HG03280 (cell line): ENCODE measurements at regions not wholly inside any gene's neighbourhood (a gene's known extent, or its start where the extent isn't known, plus 50 kb on each side); places are given as distances from the start of the nearest gene placed in this dataset.

Experiments used
- ATAC-seq: cut with Tn5 transposase; IDR thresholded peaks from one replicate; pipeline ENCODE4 v1.9.1; 2021; ENCODE audit warnings: mild to moderate bottlenecking, moderate library complexity; ENCODE audit not compliant: unreplicated experiment

DNA sequence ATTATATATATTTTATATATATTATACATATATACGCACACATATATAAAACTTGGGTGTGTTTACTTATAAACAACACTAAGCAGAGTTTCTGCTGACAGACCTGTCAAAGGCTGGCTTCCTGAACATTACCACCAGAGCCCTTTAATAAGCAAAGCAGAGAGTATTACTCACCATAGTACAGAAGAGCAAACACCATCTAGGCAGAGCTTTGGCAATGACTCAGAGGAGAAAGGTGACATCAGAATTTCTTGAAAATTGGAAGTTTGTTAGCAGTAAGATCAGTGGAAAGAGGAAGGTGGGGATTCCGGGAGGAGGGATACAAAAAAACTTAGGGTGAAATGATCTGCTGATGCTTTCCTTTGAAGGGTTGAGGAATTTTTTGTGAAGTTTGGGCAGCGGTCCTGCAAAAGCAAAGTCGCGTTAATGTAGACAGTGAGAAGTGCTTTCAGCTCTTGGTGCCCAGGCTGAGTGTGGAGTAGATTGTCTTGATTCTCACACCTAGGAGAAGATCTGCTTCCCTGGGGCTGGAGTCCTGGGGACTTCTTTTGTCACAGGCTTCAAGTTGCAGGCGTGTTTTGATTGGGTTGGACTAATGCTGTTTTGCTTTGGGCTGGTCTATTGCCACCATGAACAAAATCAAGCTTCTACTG, 109.6 kb upstream of the BACH2 start:
- no peak for ATAC-seq

DNA sequence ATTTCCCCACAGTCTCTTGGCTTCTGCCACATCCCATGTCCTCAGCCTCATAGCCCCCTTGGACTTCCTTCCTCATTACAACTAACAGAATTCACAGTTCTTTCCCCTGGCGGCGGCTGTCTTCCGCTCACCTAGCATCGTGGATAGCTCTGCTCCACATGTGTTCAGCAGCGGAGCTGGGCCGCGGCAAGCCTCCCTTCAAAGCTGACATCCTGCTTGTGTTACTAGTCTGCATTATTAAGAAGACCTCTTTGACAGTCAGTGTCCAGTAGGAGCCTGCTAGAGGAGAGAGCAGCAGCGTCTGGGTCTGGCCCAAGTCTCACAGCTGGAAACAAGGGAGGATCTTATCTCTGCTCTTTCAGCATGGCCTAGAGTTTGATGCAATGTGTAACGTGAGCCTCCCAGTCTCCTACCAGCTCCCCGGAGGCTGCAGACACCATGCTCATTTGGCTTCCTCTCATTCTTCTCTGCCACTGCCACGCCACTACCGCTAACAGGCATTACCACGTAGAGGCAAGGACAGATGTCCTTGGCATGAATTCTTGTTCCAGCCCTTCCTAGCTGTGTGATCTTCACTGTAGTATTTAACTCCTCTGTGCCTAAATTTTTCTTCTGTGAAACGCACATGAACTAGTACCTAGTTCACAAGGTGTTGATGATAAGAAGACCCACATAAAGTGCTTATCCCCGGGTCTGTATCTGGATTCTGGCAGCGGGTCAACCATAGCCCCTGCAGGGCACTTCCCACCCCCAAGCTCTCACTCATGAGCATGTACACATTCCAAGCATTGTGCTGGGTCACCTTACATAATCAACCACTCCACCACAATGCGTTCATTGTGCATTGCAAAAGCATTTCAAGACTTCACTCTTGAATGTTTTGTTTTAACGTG, 107.1 kb upstream of the BACH2 start:
- ATAC-seq: no peak

DNA sequence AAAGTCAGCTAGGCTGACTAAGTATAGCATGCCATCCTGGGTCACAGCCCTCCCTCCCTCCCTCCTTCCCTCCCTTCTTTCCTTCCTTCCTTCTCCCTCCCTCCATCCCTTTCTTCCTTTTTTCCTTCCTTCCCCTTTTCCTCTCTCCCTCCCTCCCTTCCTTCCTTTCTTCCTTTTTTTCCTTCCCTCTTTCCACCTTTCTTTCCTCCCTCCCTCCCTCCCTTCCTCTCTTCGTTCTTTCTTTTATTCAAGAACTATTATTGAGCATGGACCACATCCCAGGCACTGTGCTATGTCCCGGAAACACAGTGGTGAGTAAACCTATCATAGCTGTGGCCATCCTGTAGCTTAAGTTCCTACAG, 106.2 kb upstream of the BACH2 start:
- ATAC-seq: no peak

DNA sequence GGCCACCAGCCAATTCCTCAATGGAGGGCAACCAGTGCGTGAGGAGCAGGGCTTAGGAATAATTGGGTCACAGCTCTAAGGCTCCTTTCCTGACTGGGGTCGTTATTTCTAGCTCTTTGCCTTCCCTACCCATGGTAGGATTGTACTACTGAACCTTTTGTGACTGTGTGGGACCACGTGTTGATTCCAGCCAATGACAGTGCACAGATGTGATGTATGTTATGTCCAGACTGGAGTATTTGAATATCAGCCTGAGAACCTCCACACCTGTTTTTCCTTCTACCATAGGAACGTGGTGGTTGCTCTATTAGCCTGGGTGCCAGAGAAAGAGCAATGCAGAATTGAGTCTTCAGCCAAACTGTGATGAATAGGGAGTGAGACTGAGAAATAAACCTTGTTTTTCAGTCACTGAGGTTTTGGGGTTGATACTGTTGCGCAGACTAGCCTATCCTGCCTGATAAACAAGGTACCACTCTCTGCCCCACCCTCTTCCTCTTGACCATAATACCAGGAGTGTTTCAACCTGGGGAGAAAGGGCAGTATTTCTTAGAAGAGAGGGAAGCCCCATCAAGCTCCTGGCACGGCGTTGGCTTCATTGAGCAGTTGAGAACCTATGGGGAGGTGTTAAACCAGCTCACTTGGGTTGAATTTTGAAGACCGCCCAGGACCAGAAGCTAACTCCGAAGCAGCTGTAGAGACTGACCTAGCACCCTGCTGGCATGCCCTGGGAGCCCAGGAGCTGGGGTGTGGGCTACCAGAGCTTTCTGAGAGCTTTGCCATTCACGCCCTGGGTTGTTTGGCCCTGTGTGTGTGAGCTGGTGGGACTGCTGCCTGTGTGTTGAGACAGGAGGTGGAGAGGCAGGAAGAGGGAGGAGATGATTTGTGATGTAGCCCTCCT, 105.5 kb upstream of the BACH2 start:
- no peak for ATAC-seq

DNA sequence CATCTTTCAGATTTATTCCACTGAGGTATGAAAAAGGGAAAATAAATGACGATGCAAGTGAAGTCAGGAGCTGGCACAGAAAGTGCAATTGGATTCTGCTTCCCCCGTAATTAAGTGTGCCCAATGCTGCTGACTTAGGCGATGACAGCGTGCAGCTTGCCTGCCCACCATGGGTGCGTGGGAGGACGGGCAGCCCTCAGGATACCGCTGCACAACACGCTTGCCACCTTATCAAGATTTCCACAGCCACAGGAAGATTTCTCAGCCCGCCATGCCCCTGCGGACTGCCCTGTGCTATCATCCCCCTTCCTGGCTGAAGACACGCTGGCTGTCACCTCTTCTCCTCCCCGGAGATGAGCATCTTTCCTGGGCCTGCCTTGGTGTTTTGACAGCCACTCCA, 103.3 kb upstream of the BACH2 start:
- ATAC-seq: no peak

DNA sequence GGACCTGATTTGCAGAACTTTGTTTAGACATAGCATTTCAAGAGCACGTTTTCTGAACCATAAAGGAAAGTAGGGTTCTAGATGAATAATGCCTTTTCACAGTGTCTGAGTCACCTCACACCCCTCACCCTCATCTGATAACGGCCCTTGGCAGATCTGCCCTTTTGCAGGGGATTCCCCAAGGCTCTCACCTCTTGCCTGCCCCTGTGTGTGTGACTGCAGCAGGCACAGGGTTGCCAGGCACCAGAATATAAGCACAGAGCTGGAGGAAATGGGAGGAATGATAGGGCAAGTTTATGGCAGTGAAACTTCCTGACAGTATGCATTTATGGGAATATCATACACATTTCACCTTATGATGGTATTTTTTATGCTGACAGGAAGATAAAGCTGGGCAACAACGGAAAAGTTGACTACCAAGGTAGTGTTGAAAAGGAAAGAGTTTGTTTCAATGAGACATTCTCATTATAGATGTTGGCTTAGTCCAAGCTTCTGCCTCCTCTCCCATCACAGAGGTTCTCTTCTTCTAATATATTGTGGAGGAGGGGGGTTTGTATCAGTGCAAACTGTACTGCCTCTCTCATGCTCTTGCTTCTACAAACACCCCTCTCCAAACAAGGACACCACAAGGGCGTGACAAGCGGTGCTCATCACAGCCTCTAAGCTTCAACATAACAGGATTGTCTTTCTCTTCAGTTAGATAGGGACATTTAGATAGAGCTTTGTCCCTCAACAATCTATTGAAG, 101.5 kb upstream of the BACH2 start:
- no peak for ATAC-seq

DNA sequence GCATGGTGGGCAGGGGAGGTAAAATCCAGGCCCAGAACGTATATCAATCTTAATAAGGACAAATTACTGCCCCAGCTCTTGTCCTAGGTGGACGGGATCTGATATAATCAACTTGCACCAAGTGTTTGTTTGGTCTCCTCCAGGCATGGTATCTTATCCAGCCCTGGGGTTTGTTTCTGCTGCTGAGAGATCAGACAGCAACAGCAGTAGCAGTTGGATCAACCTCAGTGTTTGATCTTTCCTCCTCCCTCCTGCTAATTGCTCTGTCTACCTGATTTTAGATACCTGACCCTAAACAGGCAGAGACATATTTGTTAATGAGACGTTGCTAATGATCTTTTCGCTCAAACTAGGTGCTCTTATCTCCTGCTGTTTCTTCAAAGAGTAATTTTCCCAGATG, 100.4 kb upstream of the BACH2 start:
- no peak for ATAC-seq

DNA sequence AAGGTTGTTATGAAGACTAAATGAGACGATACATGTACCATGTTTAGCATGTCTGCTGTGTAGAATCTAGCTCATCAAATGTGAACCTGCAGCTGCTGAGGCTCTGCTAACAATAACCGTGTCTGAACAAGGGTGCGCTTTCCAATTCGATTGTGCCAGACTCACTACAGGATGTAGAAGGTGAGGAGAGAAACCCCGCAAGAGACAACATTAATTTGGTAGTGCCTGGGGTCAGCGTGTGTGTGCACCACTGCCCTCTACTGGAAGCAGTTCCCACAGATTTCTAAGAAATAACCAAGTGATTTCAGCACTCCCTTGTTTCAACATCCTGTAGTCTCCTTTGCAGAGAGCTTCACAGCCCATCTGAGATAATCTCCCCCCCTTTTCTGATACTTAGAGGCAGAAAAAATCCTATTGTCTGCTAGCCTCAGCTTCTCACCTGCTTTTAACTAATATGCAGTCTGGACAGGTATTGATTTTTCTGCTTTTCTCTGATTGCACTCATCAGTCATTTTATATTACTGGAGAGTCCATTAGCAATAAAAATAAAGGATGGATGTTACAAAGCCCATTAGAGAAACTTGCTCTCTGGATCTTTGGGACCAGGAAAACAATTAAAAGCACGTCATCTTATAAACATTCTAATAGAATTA, 96.7 kb upstream of the BACH2 start:
- ATAC-seq: no peak

DNA sequence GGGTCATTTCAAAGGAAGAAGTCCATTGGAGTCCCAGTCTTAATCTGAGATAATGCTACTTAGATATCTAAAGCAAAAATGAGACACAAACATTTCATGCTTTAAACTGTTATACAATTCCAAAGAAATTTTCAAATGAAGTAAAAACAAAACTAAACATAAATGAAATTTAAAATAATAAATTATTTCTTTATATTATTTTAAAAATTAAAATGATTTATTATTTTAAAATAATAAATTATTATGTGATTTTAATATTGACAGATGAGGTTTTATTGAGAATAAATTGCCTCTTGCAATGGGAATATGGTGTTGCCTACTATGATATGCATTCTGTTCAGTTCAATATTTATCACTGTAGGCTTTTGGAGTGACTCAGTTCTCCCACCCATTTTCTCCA, 93.7 kb upstream of the BACH2 start:
- no peak for ATAC-seq

DNA sequence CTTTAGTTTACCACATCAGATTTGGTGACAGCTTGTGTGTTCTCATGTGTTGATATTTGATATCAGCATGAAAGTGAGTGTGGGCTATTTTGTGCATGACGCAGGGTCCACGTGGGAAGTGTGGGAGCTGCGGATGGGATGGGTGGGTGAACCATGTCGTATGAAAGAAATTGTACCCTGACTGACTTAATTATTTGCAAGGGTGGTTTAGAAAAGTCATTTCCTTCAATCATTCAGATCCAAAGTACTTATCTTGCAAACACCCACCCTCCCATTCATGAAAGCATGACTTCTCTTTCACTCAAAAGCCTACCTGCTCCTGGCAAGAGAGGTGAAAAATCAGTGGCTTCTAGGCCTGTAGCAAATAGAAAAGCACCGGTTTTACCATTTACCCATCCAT, 91.8 kb upstream of the BACH2 start:
- ATAC-seq: no peak

DNA sequence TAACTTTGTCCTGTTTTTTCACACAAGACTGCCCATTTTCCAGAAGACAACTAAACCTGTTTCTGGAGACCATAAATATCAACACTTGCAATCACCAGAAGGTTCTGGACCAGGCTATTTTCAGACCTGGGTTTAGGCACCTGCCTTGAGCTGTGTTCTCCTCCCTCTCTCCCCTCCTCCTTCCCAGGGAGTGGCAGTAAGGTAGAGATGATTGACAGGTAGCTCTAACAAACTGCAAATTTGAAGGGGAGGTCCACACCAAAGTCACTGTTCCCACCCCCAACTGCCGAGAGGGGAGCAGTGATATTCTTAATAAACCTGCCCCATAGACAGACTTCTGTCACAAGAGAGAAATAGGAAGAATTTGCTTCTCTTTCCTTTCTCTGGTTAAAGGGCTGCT, 91.2 kb upstream of the BACH2 start:
- no peak for ATAC-seq

DNA sequence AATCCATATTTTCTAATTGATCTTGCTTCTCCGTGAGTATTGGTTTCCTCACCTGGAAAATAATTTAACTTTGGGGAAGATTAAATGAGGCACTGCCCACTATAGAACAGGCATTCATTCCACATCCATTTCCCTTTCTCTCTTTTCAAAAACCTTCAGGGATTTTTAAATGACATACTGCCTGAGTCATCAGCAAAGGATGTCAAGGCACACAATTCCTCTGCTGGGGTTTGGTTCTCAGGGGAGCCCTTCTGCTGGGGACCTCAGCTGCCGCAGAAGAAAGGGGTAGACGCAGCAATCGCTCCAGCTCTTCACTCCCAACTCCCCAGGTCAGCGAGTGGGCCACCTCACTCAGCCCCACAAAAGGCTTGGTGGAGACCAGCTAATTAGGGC, 90.7 kb upstream of the BACH2 start:
- ATAC-seq: no peak

DNA sequence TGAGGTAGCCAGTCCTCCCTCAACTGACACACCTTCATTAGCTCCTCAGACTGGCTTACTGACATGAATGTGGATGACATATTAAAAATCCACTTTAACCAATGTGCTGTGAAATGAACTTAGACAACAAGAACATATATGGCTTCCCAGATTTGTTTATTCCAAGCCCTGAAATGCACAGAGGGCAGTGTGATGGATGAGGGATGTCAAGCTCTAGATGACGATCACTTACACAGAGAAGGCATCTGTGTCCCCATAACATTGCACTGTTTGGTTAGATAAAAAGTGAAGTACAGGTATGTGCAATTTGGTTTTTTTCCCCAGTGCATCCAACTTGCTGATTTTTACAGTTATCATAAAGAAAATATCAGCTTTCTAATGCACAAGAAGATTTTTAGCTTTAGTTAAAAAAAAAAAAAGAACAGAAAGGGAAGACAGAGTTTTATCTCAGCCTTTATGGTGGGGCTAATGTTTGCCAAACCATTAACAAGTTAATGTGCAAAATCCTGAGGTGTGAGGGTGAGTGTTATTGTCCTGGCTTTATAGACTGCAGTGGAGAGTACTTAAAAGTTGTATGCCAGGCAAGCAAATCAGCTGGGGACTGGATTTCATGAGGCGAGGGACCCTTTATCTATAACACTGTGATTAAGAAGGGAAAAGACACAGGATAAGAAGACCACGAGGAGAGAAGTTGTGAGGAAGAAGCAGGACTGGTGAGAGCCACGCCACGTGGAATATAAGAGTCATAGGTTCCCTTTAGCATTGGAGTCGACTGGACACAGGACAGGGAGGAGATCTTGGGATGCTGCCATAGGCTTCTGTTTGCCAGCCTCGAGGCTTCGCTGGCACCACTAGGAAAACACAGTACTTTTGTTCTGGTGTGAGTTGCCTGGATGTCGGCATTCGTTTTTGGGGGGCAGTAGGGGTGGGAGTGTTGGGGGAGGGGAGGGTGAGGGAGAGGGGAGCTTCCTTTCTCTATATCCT, 90.0 kb upstream of the BACH2 start:
- no peak for ATAC-seq

DNA sequence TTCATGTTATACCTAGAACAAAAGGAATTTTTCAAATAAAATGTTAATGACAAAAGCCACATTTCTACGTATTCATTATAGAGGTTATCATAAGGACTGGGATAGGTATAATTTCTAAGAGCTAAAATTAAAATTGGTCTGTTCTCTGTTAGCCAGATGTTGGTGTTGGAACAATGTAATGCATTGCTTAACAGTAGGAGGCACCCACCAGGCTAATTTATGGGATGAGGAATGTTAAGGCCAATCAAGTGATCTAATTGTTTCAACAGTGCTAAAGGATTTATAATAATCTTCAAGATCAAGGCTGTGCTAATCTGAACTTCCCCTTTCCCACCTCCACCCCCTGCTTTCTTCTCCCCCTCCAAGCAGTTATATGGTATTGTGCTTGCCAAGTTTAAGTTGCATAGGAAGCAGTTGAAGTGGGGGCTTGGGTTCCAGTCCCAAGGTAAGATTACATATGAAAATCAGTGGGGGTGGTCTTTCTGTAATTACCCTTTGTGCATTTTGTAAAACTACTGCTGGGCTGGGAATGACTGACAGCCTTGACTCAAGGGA, 89.2 kb upstream of the BACH2 start:
- ATAC-seq: no peak

DNA sequence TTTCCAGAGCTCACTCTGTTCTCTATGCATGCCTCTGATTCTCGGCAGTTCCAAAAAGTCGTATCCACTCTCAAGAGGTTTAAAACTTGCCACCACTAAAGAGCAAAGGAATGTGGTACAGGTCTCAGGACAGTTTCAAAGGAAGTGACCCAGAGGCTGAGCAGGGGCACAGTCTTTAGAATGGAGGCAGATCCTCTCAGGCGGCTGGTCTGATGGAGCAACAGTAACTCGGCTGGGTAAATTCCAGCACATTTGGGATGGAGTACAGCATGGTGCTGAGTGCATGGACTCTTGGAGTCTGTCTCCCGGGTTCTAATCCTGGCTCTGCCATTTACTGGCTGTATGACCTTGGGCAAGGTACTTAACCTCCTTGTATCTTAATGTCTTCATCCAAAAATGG, 88.1 kb upstream of the BACH2 start:
- ATAC-seq: no peak

DNA sequence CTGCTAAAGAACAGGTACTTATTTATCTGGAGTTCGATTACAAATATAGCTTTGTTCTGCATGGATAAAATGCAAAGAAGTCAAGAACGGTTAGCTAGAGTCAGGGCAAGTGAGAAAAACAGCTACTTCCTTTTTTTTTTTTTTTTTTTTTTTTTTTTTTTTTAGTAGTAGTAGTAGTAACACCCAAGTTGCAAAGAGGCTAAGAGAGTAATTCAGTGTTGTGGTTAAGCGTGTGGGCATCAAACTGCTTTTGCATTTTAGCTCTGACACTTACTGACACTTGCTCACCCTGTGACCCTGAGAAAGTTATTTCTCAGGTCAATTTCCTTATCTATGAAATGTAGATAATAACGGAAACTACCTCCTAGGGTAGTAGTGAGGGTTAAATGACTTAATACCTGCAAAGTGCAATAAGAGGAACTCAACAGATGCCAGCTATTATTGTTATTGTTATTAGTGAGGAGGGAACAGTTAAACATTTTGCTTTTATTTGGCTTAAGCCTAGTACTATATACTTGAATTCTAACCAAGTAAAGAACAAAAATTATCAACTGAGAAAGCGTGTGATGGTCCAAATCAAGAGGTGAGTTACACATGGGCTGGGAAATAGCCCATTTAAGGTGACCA, 86.7 kb upstream of the BACH2 start:
- peak; percentile 61 for ATAC-seq

DNA sequence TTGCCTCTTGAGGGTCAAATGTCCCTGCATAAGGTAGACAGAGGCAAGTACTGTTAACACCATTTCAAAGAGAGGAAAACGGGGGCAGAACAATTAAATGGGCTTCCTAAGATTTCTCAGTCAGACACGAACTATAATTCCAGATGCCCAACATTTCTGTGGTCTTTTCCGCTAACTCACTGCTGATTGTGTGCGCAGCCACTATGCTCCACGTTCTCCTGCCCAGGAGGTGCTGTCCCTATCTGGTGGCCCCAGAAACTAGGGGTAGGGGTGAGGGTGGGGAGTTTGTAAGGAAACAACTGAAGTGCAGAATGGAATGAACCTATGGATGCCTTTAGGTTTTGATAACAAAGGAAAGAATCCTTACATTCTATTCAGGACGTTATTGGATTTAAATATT, 86.1 kb upstream of the BACH2 start:
- ATAC-seq: peak; percentile 19

DNA sequence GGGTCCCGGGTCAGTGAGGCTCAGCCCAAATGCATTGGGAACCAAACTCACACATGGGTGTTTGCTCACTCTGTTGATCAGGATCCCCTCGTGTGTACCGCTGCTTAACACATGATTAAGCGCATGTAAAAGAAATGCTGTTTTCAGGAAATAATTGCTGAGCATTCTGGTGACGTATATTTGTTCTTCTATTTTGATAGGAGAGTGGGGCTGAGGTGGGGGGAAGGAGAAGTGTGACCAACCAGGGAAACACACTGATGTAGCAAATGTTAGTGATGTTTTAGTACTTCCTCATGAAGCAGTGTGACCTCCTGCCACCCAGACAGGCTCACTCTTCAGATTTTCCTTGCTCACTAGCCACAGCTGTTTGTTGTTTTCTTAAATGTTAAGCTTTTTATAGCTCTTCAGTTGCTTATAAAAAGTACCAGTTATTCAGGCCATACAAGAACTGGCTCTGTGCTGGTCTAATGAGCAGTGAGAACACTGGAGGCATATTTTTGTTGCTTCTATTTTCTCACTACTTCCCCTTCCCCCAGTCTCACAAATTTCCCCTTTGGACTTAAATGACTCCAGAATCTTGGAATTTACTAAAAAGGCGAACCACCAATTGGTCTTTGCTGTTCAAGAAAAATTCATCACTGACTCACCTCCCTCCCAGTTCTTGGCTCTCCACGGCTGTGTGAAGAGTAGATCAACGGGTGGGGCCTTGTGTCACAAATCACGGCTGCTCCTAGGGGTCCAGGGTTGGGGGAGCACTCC, 79.2 kb upstream of the BACH2 start:
- ATAC-seq: no peak
